DND-41 (cell line): ENCODE measurements at regions not wholly inside any gene's neighbourhood (a gene's known extent, or its start where the extent isn't known, plus 50 kb on each side); places are given as distances from the start of the nearest gene placed in this dataset.

Source experiments
- EZH2 ChIP-seq: IDR thresholded peaks from 3 replicates; pipeline ENCODE4 v1.6.1; 2012; ENCODE audit warnings: borderline replicate concordance, low read depth, mild to moderate bottlenecking, moderate library complexity, low read length, inconsistent platforms; ENCODE audit not compliant: severe bottlenecking
- TF ChIP-seq, protein P1 (sequence below): IDR thresholded peaks from 2 replicates; pipeline ENCODE4 v1.5.1; 2012; ENCODE audit warnings: borderline replicate concordance, low read length, moderate library complexity, mild to moderate bottlenecking; ENCODE audit not compliant: poor library complexity, severe bottlenecking; ENCODE audit errors: extremely low read depth

DNA sequence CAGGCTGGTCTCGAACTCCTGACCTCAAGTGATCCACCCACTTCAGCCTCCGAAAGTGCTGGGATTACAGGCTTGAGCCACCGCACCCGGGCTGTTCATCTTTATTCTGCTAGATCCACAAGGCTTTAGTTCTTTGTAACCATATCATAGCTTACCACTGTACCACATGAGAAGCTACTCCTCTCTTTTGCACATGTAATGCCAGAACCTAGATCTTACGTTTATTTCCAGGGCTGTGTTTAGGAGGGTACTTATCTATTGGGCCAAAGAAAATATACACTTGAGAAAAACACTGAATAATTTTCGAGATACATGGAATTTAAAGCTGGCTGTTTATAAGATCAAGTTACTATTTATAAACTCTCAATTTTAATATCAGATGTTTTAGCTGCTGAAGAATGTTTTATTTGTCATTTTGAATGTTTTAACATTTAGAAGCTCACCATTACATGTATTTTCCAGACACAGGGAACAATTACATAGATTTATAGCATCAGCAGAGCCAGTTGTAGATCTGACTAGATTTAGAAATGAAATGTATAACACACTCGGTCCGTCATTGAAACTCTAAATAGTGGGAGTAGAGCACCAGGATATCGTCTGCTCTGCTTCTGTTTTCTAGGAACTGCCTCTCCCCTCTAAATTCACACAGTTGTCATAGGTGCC, 155.3 kb upstream of the HAND2 start:
- TF ChIP-seq, protein P1, sequence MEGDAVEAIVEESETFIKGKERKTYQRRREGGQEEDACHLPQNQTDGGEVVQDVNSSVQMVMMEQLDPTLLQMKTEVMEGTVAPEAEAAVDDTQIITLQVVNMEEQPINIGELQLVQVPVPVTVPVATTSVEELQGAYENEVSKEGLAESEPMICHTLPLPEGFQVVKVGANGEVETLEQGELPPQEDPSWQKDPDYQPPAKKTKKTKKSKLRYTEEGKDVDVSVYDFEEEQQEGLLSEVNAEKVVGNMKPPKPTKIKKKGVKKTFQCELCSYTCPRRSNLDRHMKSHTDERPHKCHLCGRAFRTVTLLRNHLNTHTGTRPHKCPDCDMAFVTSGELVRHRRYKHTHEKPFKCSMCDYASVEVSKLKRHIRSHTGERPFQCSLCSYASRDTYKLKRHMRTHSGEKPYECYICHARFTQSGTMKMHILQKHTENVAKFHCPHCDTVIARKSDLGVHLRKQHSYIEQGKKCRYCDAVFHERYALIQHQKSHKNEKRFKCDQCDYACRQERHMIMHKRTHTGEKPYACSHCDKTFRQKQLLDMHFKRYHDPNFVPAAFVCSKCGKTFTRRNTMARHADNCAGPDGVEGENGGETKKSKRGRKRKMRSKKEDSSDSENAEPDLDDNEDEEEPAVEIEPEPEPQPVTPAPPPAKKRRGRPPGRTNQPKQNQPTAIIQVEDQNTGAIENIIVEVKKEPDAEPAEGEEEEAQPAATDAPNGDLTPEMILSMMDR = no peak
- TF ChIP-seq EZH2 = no peak
